IPS DF 19.7 (cell line): ENCODE measurements at regions not wholly inside any gene's neighbourhood (a gene's known extent, or its start where the extent isn't known, plus 50 kb on each side); places are given as distances from the start of the nearest gene placed in this dataset.

Experiments
- DNase-seq: peaks from one replicate; pipeline ENCODE4 v3.0.0-alpha.2; 2013; ENCODE audit warnings: low read depth, low spot score

- DNase-seq = no peak
These were observed 716.4 kb upstream of the MARCKS start for GRCh38 chr6:113140721-113141120.

GRCh38 chr6:113141901-113142300 is 715.2 kb upstream of the MARCKS start:
- no peak for DNase-seq

GRCh38 chr6:113142671-113143174 is 714.4 kb upstream of the MARCKS start:
- no peak for DNase-seq

- DNase-seq = no peak
These were observed 713.9 kb upstream of the MARCKS start for GRCh38 chr6:113143206-113143605.

GRCh38 chr6:113144117-113144516 is 713.0 kb upstream of the MARCKS start:
- DNase-seq = no peak

- DNase-seq = no peak
These were observed 710.3 kb upstream of the MARCKS start for GRCh38 chr6:113146878-113147277.

GRCh38 chr6:113147544-113147943 is 709.6 kb upstream of the MARCKS start:
- no peak for DNase-seq

- DNase-seq = no peak
These were observed 708.6 kb upstream of the MARCKS start for GRCh38 chr6:113148566-113148965.

GRCh38 chr6:113149511-113149910 is 707.6 kb upstream of the MARCKS start:
- DNase-seq = no peak

GRCh38 chr6:113160306-113161017 is 696.7 kb upstream of the MARCKS start:
- no peak for DNase-seq

GRCh38 chr6:113161018-113161315 is 696.2 kb upstream of the MARCKS start:
- no peak for DNase-seq

GRCh38 chr6:113162739-113163138 is 694.4 kb upstream of the MARCKS start:
- DNase-seq = no peak

GRCh38 chr6:113168057-113168456 is 689.1 kb upstream of the MARCKS start:
- no peak for DNase-seq

- no peak for DNase-seq
These were observed 687.7 kb upstream of the MARCKS start for GRCh38 chr6:113169484-113169883.

GRCh38 chr6:113170454-113170853 is 686.7 kb upstream of the MARCKS start:
- no peak for DNase-seq

GRCh38 chr6:113171882-113172281 is 685.3 kb upstream of the MARCKS start:
- DNase-seq = no peak

- DNase-seq = no peak
These were observed 684.6 kb upstream of the MARCKS start for GRCh38 chr6:113172531-113172966.

- DNase-seq = no peak
These were observed 678.8 kb upstream of the MARCKS start for GRCh38 chr6:113178349-113178748.

- DNase-seq = no peak
These were observed 676.0 kb upstream of the MARCKS start for GRCh38 chr6:113181164-113181563.

GRCh38 chr6:113182370-113183141 is 674.6 kb upstream of the MARCKS start:
- no peak for DNase-seq

GRCh38 chr6:113184291-113184690 is 672.9 kb upstream of the MARCKS start:
- DNase-seq = no peak

- DNase-seq = no peak
These were observed 672.4 kb upstream of the MARCKS start for GRCh38 chr6:113184736-113185135.

GRCh38 chr6:113185299-113185698 is 671.8 kb upstream of the MARCKS start:
- DNase-seq = no peak
